Colonic mucosa (tissue), 4 donors: ENCODE measurements at regions not wholly inside any gene's neighbourhood (a gene's known extent, or its start where the extent isn't known, plus 50 kb on each side); places are given as distances from the start of the nearest gene placed in this dataset.
A peak's percentile ranks its signal among the peaks of the same experiment; 100 is the strongest.

Experiments
- DNase-seq: peaks from one replicate; pipeline ENCODE4 v3.0.0-alpha.2; 2020
- H3K27ac ChIP-seq: fragments of 200-600 bp; one replicate; pipeline ENCODE4 v1.8.0; 2021
- H3K27me3 ChIP-seq: fragments of 200-600 bp; one replicate; pipeline ENCODE4 v1.8.0; 2021
- H3K36me3 ChIP-seq: fragments of 200-600 bp; one replicate; pipeline ENCODE4 v1.8.0; 2021
- H3K4me1 ChIP-seq: fragments of 200-600 bp; one replicate; pipeline ENCODE4 v1.8.0; 2021; ENCODE audit warnings: mild to moderate bottlenecking
- H3K4me3 ChIP-seq: fragments of 200-600 bp; one replicate; pipeline ENCODE4 v1.8.0; 2021
- H3K9ac ChIP-seq, 2 donors: one replicate each; pipeline ENCODE4 v1.7.0; 2013; ENCODE audit warnings: control low read depth in 2 of 2, low read depth in 2 of 2, low read length in 2 of 2
- H3K9me3 ChIP-seq: fragments of 200-600 bp; one replicate; pipeline ENCODE4 v1.8.0; 2021
- CTCF ChIP-seq: fragments of 200-600 bp; IDR thresholded peaks from one replicate; pipeline ENCODE4 v1.8.0; 2022; ENCODE audit warnings: antibody characterized with exemption, mild to moderate bottlenecking
- intact Hi-C: fragments of 100-400 bp; cut with DNase I; formaldehyde crosslinking; loops from one replicate; pipeline ENCODE4 v1.14.1; 2022
- donor health status: healthy.
- donor health status: DM: no; HTN: no; CAD: no.
- donor health status: DM: no; HTN: no; CAD: no.

GRCh38 chr17:65459677-65460347, 101.6 kb downstream of the AXIN2 start:
- no peak for TF ChIP-seq CTCF
- Histone ChIP-seq H3K4me1 (no peaks in the 10 kb centered on the region), H3K36me3 (no peaks in the 10 kb centered on the region), H3K27me3 (no peaks in the 10 kb centered on the region), H3K4me3 (no peak overlapping the region), H3K9me3 (no peaks in the 10 kb centered on the region), H3K9ac (no peak overlapping the region), H3K27ac (no peak overlapping the region)
- DNase-seq = no peak
- intact Hi-C loops = loop anchor here (5.0 kb wide), 1 partner anchor 97 kb away; no protein-coding TSS in a partner anchor

DNA sequence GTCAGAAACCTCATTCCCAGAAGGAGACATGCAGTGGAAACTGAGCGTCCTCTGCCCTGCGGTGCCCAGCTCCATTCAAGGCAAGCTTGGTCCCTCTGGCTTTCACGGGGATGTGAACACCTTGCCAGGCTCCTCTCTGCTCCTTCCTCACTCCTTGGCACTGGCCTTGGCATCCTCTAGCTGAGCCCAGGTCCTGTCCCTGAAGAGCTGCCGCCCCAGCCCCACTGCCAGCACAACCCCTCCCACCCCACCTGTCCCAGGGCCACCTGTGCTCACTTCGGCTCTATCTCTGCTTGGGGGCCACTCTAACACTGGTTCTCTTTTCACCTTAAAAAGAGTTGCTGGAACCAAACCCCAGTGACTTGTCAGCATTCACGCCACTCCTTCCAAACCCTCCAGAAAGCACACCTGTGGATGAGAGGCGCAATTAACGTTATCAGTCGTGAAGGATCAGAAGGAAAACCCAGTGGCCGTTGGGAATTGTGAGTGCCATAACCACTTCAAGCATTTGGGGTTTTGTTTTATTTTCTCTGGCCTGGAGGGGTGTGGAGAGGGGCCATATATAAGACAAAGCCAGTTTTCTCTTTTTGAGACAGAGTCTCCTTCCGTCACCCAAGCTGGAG, 103.7 kb downstream of the AXIN2 start:
- H3K27me3 ChIP-seq = no peaks in the 10 kb centered on the region
- no peaks in the 10 kb centered on the region for H3K36me3 ChIP-seq
- intact Hi-C loops = loop anchor here (5.0 kb wide), 1 partner anchor 100 kb away; no protein-coding TSS in a partner anchor
- H3K4me1 ChIP-seq = no peaks in the 10 kb centered on the region
- TF ChIP-seq CTCF = no peak
- peak; percentile 34 for DNase-seq
- H3K9ac ChIP-seq = peak overlapping the region in 1 of 2 donors; percentile 10
- H3K27ac ChIP-seq = peak overlapping the region; percentile 22
- H3K9me3 ChIP-seq = no peaks in the 10 kb centered on the region
- no peak overlapping the region for H3K4me3 ChIP-seq

DNA sequence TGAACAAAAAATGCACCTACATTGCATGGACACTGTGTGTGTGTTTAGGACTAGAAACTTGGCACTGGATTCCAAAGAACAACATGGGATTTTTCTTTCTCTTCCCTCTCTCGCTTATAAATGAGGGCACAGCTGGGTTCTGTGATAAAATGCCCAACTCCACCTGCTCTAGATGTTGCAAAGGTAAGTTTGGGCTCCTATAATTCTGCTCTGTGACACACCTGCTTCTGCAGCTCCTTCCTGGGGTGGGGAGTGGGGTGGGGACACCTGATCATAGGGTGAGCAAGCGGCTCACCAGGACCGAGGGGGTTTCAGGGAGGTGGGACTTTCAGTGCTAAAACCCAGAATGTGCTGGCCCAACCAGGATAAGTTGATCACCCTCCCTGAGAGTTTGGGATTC, 104.3 kb downstream of the AXIN2 start:
- Histone ChIP-seq H3K27me3 (no peaks in the 10 kb centered on the region), H3K4me1 (no peaks in the 10 kb centered on the region), H3K36me3 (no peaks in the 10 kb centered on the region), H3K9me3 (no peaks in the 10 kb centered on the region), H3K27ac (no peak overlapping the region), H3K4me3 (no peak overlapping the region), H3K9ac (peak overlapping the region in 1 of 2 donors; percentile 10)
- peak; percentile 53 for DNase-seq
- intact Hi-C loops = loop anchor here (5.0 kb wide), 1 partner anchor 100 kb away; no protein-coding TSS in a partner anchor
- TF ChIP-seq CTCF = no peak

DNA sequence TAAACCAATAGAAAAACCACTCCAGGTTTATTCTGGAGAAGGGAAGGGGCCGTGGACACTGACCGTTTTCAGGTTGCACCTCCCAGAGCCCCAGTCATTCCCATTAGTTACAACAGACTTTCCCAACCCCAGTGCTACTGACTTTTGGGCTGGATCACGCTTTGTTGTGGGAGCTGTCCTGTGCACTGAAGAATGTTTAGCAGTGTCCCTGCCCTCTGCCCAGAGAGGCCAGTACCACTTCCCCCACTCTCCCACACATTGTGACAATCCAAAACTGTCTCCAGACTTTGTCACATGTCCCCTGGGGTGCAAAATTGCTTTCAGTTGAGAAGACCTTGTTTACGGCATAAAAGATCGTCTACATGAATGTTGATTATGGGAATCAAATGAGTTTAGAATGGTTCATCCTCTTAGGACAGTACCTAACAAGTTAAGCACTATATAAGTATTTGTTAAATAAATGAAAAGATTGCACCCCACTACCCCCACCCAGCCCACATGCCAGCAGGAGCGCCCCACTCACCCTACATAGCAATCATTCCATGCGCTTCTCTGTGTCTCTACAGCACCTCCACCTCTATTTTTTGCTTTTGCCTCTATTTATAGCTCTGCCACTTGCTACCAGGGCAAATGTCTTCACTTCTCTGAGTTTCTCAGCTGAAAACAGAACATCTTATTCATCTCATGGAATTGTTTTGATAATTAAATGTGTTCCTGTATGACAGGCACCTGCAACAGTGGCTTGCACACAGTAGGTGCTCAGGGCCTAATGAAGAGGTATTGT, 104.9 kb downstream of the AXIN2 start:
- H3K4me3 ChIP-seq = no peak overlapping the region
- H3K9ac ChIP-seq = peak overlapping the region in 1 of 2 donors; percentile 12
- TF ChIP-seq CTCF = no peak
- no peak overlapping the region for H3K27ac ChIP-seq
- H3K9me3 ChIP-seq = no peaks in the 10 kb centered on the region
- no peaks in the 10 kb centered on the region for H3K36me3 ChIP-seq
- DNase-seq = no peak
- H3K4me1 ChIP-seq = no peaks in the 10 kb centered on the region
- H3K27me3 ChIP-seq = no peaks in the 10 kb centered on the region
- intact Hi-C loops = loop anchor here (5.0 kb wide), 1 partner anchor 101 kb away; no protein-coding TSS in a partner anchor

DNA sequence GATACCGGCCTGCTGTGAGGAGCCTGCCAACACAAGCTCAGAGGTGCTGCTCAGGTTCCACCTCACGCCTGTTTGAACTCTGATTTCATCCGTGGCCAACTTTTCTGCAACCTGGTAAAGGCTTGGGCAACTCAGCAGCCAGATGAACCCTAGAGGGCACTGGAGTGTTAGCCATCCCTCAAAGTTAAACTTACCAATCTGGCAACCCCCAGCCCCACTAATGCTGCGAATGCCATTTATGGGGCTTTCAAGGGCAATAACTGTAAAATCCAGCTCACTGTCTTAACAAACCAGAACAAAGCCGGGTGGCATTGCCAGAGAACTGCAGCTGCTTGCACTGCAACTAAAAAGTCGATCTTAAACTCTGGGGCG, 105.5 kb downstream of the AXIN2 start:
- intact Hi-C loops = loop anchor here (5.0 kb wide), 1 partner anchor 101 kb away; no protein-coding TSS in a partner anchor
- TF ChIP-seq CTCF = no peak
- H3K27ac ChIP-seq = no peak overlapping the region
- no peaks in the 10 kb centered on the region for H3K36me3 ChIP-seq
- no peaks in the 10 kb centered on the region for H3K9me3 ChIP-seq
- peak; percentile 34 for DNase-seq
- no peaks in the 10 kb centered on the region for H3K27me3 ChIP-seq
- no peak overlapping the region for H3K4me3 ChIP-seq
- H3K4me1 ChIP-seq = no peaks in the 10 kb centered on the region
- H3K9ac ChIP-seq = no peak overlapping the region
